HCT116 (cell line): ENCODE measurements at regions not wholly inside any gene's neighbourhood (a gene's known extent, or its start where the extent isn't known, plus 50 kb on each side); places are given as distances from the start of the nearest gene placed in this dataset.

Experiments
- ATAC-seq: fragments of 200-7000 bp; cut with Tn5 transposase; 2 replicates; pipeline ENCODE4 v1.9.1; 2020; ENCODE audit warnings: mild to moderate bottlenecking, moderate library complexity
- BruUV-seq: library from RNA; stranded (reverse); fragments of 400-500 nt; replicated peaks from 2 replicates; lab custom pipeline; 2021; lab: Mats Ljungman, UMichigan
- CTCF ChIA-PET: fragments of 300-600 bp; sonication (Branson Sonifier 250); formaldehyde crosslinking; loops from one replicate; lab custom pipeline; 2021; ENCODE audit warnings: antibody characterized with exemption; lab: Charles Lee
- POLR2A ChIA-PET: fragments of 300-600, 350-600 bp; sonication (Branson Sonifier 250); formaldehyde crosslinking; loops from one replicate; lab custom pipeline; 2021; ENCODE audit warnings: antibody characterized with exemption; lab: Charles Lee
- RAD21 ChIA-PET, 2 experiments: fragments of 300-600 bp; sonication (Branson Sonifier 250); formaldehyde crosslinking; loops; one replicate each; lab custom pipeline; 2023; ENCODE audit warnings: low total read pairs in 2 of 2; ENCODE audit not compliant: uncharacterized antibody in 2 of 2, unreplicated experiment in 2 of 2, low non-redundant PET in 1 of 2; lab: Charles Lee
- DNase-seq: peaks from one replicate; pipeline ENCODE4 v3.0.0-alpha.2; 2010; ENCODE audit warnings: low read depth, low spot score
- H2AFZ ChIP-seq: fragments of 200-600 bp; shearing (Covaris generic), sonication (generic); 2 replicates; pipeline ENCODE4 v1.6.1; 2017; ENCODE audit warnings: low read depth, mixed run types, mixed read lengths, antibody characterized with exemption, low read length; ENCODE audit not compliant: poor library complexity, severe bottlenecking
- H3K27ac ChIP-seq: 2 replicates; pipeline ENCODE4 v1.5.1; 2012; ENCODE audit warnings: low read depth, low read length
- H3K27me3 ChIP-seq: fragments of 200-600 bp; sonication (generic); 2 replicates; pipeline ENCODE4 v1.6.1; 2016; ENCODE audit warnings: mixed run types, low read length, mixed read lengths; ENCODE audit not compliant: insufficient read depth
- H3K36me3 ChIP-seq, 2 experiments: fragments of 200-500 bp in 1 of 2; fragments of 200-600 bp in 1 of 2; sonication (Bioruptor generic) in 1 of 2; sonication (generic) in 1 of 2; 2 replicates each; pipeline versions ENCODE4 v1.5.1 to v1.6.1; 2014 to 2016; ENCODE audit warnings: low read length in 2 of 2, inconsistent platforms in 1 of 2, mixed read lengths in 1 of 2, mixed run types in 1 of 2; ENCODE audit not compliant: insufficient read depth in 2 of 2, control insufficient read depth in 1 of 2
- H3K4me1 ChIP-seq, 2 experiments: fragments of 200-600 bp in 1 of 2; sonication (generic) in 1 of 2; 2 replicates each; pipeline versions ENCODE4 v1.5.1 to v1.6.1; 2012 to 2017; ENCODE audit warnings: low read length in 2 of 2, inconsistent platforms in 1 of 2, mild to moderate bottlenecking in 1 of 2, mixed read lengths in 1 of 2, mixed run types in 1 of 2, moderate library complexity in 1 of 2; ENCODE audit not compliant: insufficient read depth in 2 of 2, control insufficient read depth in 1 of 2
- H3K4me2 ChIP-seq: fragments of 200-600 bp; sonication (generic); 2 replicates; pipeline ENCODE4 v1.6.1; 2017; ENCODE audit warnings: mixed run types, low read length, mixed read lengths
- H3K4me3 ChIP-seq, 2 experiments: fragments of 200-600 bp in 1 of 2; sonication (generic) in 1 of 2; replicated peaks in 1 of 2; 2 replicates each; pipeline ENCODE4 v1.5.1; 2011 to 2016; ENCODE audit warnings: low read length in 2 of 2, control low read depth in 1 of 2, low read depth in 1 of 2, mild to moderate bottlenecking in 1 of 2, mixed read lengths in 1 of 2, mixed run types in 1 of 2
- H3K79me2 ChIP-seq: fragments of 200-600 bp; sonication (generic); 2 replicates; pipeline ENCODE4 v1.6.1; 2017; ENCODE audit warnings: mild to moderate bottlenecking, mixed run types, low read length, moderate library complexity, mixed read lengths; ENCODE audit not compliant: insufficient read depth
- H3K9ac ChIP-seq: fragments of 200-600 bp; sonication (generic); 2 replicates; pipeline ENCODE4 v1.6.1; 2016; ENCODE audit warnings: low read length, mixed read lengths
- H3K9me2 ChIP-seq: fragments of 200-600 bp; sonication (generic), shearing (Covaris generic); 2 replicates; pipeline ENCODE4 v1.6.1; 2017; ENCODE audit warnings: mixed run types, mild to moderate bottlenecking, moderate library complexity; ENCODE audit not compliant: insufficient read depth
- H3K9me3 ChIP-seq, 2 experiments: fragments of 200-500 bp in 1 of 2; fragments of 200-600 bp in 1 of 2; sonication (Bioruptor generic) in 1 of 2; sonication (generic) in 1 of 2; 2 replicates each; pipeline ENCODE4 v1.6.1; 2014 to 2017; ENCODE audit warnings: low read length in 2 of 2, mixed read lengths in 2 of 2, inconsistent platforms in 1 of 2, low read depth in 1 of 2, mild to moderate bottlenecking in 1 of 2, mixed run types in 1 of 2, moderate library complexity in 1 of 2; ENCODE audit not compliant: control insufficient read depth in 1 of 2, insufficient read depth in 1 of 2
- H4K20me1 ChIP-seq: fragments of 200-600 bp; sonication (generic), shearing (Covaris generic); 2 replicates; pipeline ENCODE4 v1.6.1; 2017; ENCODE audit warnings: mixed run types, mild to moderate bottlenecking, moderate library complexity; ENCODE audit not compliant: insufficient read depth
- ELF1 ChIP-seq: IDR thresholded peaks from 2 replicates; pipeline ENCODE4 v1.6.1; 2012; ENCODE audit warnings: low read depth, borderline replicate concordance
- RAD21 ChIP-seq: IDR thresholded peaks from 2 replicates; pipeline ENCODE4 v1.6.1; 2012; ENCODE audit warnings: low read depth, mild to moderate bottlenecking
- SIN3A ChIP-seq: IDR thresholded peaks from 2 replicates; pipeline ENCODE4 v1.6.1; 2012; ENCODE audit warnings: low read depth
- TCF7L2 ChIP-seq: IDR thresholded peaks from 2 replicates; pipeline ENCODE4 v1.7.0; 2011; ENCODE audit warnings: borderline replicate concordance, inconsistent platforms; ENCODE audit not compliant: insufficient read depth, insufficient read length; ENCODE audit errors: extremely low read depth
- intact Hi-C: fragments of 100-400 bp; cut with micrococcal nuclease; formaldehyde crosslinking; loops from 2 replicates; pipeline ENCODE4 v1.10.0; 2022

GRCh38 chr9:99294850-99295461, 72.9 kb downstream of the SEC61B start:
- H3K79me2 ChIP-seq, result no peaks in the 10 kb centered on the region

GRCh38 chr9:99296291-99296951, 74.3 kb downstream of the SEC61B start:
- Histone ChIP-seq H3K4me3 (no peak overlapping the region), H3K27me3 (no peaks in the 10 kb centered on the region), H4K20me1 (no peaks in the 10 kb centered on the region), H2AFZ (no peak overlapping the region), H3K9me2 (no peaks in the 10 kb centered on the region), H3K9me3 (no peaks in the 10 kb centered on the region), H3K4me2 (no peak overlapping the region), H3K9ac (no peak overlapping the region), H3K27ac (no peak overlapping the region), H3K36me3 (no peaks in the 10 kb centered on the region), H3K79me2 (no peaks in the 10 kb centered on the region), H3K4me1 (peaks cover 0 to 4% of the 10 kb centered on the region in 2 experiments; a peak in 1 of 4 replicates)
- no peak for ATAC-seq
- BruUV-seq, result no TSS peak
- ChIA-PET POLR2A (no interaction called here), CTCF (no interaction called here), RAD21 (no interaction called here)
- no peak for TF ChIP-seq ELF1
- no peak for TF ChIP-seq RAD21
- DNase-seq, result no peak
- intact Hi-C loops, result loop anchor here (10.0 kb wide), 1 partner anchor 508 kb away; no protein-coding TSS in a partner anchor

More at GRCh38 chr9:99294850-99295461, 72.9 kb downstream of the SEC61B start:
- H3K4me1 ChIP-seq, result peaks cover 0 to 4% of the 10 kb centered on the region in 2 experiments; a peak in 1 of 4 replicates
- no peaks in the 10 kb centered on the region for H3K9me2 ChIP-seq
- intact Hi-C loops, result loop anchor here (10.0 kb wide), 1 partner anchor 510 kb away; no protein-coding TSS in a partner anchor
- ATAC-seq (peak; percentile 70), DNase-seq (peak; percentile 27)
- ChIA-PET RAD21 (no interaction called here), POLR2A (no interaction called here), CTCF (no interaction called here)
- no peak overlapping the region for H3K9ac ChIP-seq
- no peaks in the 10 kb centered on the region for H3K9me3 ChIP-seq
- H3K4me2 ChIP-seq, result no peak overlapping the region
- BruUV-seq, result no TSS peak
- peak overlapping the region; percentile 66 for H2AFZ ChIP-seq
- no peaks in the 10 kb centered on the region for H4K20me1 ChIP-seq
- TF ChIP-seq SIN3A (no peak), TCF7L2 (no peak)
- no peaks in the 10 kb centered on the region for H3K36me3 ChIP-seq
- H3K27ac ChIP-seq, result no peak overlapping the region
- no peak overlapping the region for H3K4me3 ChIP-seq
- H3K27me3 ChIP-seq, result no peaks in the 10 kb centered on the region
